AG04450 (cell line): ENCODE measurements at regions not wholly inside any gene's neighbourhood (a gene's known extent, or its start where the extent isn't known, plus 50 kb on each side); places are given as distances from the start of the nearest gene placed in this dataset.

Experiments used
- CTCF ChIA-PET: fragments of 300-600, 350-600 bp; formaldehyde crosslinking; extraction: SDS; loops from one replicate; lab custom pipeline; 2022; ENCODE audit warnings: antibody characterized with exemption, inconsistent platforms; lab: Charles Lee
- POLR2A ChIA-PET: fragments of 350-600 bp; formaldehyde crosslinking; extraction: SDS; loops from one replicate; lab custom pipeline; 2021; ENCODE audit warnings: antibody characterized with exemption, inconsistent platforms; lab: Yijun Ruan, JAX
- DNase-seq: peaks from one replicate; pipeline ENCODE4 v3.0.0-alpha.2; 2011; ENCODE audit warnings: low read depth, low spot score
- H3K27ac ChIP-seq: one replicate; pipeline ENCODE4 v1.5.1; 2012; ENCODE audit warnings: low read depth, low read length, control low read depth
- H3K27me3 ChIP-seq: one replicate; pipeline ENCODE4 v1.6.0; 2012; ENCODE audit warnings: low read length; ENCODE audit not compliant: control insufficient read depth, insufficient read depth
- H3K4me3 ChIP-seq: 2 replicates; pipeline ENCODE4 v1.5.1; 2011; ENCODE audit warnings: mild to moderate bottlenecking, low read depth, low read length, control low read depth
- H3K9me3 ChIP-seq: 2 replicates; pipeline ENCODE4 v1.5.1; 2012; ENCODE audit warnings: low read length; ENCODE audit not compliant: control insufficient read depth, insufficient read depth
- TF ChIP-seq, protein P1 (sequence below): IDR thresholded peaks from 2 replicates; pipeline ENCODE4 v1.5.1; 2011; ENCODE audit warnings: low read depth, low read length, control low read depth, inconsistent platforms

DNA sequence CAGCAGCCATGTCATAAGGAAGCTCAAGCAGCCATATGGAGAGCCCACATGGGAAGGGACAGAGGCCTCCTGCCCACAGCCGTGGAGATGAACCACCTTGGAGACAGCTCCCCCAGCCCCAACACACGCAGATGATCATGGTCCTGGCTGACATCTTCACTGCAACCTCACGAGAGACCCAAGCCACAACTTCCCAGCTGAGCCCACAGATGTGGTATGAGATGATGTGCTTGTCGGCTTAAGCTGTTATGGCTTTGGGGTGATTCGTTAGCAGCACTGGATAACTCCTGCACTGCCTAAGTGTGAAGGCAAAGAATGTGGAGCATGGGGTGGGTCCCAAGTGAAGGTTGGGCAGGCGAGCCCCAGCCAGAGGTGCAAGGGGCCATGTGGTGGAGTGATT, 163.4 kb downstream of the ERCC6L2 start:
- TF ChIP-seq, protein P1, sequence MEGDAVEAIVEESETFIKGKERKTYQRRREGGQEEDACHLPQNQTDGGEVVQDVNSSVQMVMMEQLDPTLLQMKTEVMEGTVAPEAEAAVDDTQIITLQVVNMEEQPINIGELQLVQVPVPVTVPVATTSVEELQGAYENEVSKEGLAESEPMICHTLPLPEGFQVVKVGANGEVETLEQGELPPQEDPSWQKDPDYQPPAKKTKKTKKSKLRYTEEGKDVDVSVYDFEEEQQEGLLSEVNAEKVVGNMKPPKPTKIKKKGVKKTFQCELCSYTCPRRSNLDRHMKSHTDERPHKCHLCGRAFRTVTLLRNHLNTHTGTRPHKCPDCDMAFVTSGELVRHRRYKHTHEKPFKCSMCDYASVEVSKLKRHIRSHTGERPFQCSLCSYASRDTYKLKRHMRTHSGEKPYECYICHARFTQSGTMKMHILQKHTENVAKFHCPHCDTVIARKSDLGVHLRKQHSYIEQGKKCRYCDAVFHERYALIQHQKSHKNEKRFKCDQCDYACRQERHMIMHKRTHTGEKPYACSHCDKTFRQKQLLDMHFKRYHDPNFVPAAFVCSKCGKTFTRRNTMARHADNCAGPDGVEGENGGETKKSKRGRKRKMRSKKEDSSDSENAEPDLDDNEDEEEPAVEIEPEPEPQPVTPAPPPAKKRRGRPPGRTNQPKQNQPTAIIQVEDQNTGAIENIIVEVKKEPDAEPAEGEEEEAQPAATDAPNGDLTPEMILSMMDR, result no peak
- DNase-seq, result no peak
- POLR2A ChIA-PET, result no interaction called here
- peaks cover 26% of the 10 kb centered on the region for H3K9me3 ChIP-seq
- peaks cover 30% of the 10 kb centered on the region for H3K27me3 ChIP-seq
- H3K27ac ChIP-seq, result no peak overlapping the region
- H3K4me3 ChIP-seq, result no peak overlapping the region
- CTCF ChIA-PET, result no interaction called here

DNA sequence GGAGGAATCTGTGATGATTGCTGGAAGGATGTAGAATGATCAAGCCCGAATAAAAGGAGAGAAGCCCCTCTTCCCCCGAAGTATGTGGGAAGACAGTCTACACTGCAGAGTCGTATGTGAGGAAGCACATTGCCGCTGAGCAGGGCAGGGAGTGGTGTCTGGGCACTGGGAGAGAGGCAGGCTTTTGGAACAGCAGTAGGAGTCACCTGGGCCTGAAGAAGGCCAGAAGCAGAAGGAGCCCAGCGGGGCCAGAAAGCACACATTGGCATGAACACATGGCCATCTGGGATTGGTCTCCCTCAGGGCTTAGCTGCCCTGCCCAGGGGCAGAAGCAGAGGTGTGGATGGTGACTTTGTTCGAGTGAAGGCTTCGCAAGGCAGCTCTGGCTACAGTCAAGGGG, 162.8 kb downstream of the ERCC6L2 start:
- TF ChIP-seq, protein P1, result no peak
- DNase-seq, result no peak
- ChIA-PET POLR2A (no interaction called here), CTCF (no interaction called here)
- no peak overlapping the region for H3K27ac ChIP-seq
- H3K4me3 ChIP-seq, result no peak overlapping the region
- peaks cover 34% of the 10 kb centered on the region for H3K27me3 ChIP-seq
- H3K9me3 ChIP-seq, result peaks cover 26% of the 10 kb centered on the region

DNA sequence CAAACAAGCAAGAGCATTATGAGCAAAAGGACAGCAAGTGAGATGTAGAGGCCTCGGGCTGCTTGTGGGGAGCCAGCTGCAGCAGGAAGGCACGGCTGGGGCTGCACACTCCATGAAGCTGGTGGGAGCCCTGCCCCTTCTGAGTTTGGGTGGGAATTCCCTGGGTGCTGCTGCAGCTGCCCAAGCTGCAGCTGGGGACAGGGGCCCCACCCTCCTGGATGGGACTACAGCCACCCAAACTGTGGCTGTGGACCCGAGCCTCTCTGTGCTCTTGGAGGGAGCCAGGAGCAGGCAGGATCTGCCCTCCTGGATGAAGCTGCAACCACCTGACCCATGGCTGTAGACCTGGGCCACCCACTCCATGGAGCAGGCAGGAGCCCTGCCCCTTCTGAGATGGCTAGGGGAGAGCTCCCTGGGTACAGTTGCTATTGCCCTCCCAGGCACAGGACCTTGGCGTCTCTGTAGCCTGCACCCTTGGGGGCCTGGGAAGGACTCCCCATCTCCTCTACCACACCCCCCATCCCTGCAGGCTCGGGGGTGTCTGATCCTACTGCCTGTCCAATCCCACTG, 159.1 kb downstream of the ERCC6L2 start:
- CTCF ChIA-PET, result no interaction called here

DNA sequence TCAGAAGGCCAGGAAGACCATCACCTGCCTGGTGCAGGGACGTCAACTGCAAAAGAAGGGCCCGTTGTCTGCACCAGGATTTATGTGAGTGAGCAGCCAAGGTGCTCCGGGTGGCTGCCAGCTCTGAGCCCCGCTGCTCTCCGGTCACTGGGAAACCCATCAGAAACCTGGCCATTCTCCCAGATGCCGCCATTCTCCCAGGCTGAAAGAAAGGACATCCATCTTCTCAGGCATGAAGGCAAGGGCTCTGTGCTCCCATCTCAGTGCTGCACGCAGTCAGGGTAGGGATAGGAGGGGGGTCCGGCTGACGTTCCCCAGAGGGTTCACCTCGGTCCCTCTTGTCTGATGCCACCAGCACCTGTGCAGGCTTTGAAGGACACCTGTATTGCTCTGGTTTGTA, 158.4 kb downstream of the ERCC6L2 start:
- TF ChIP-seq, protein P1, result no peak
- Histone ChIP-seq H3K27ac (no peak overlapping the region), H3K27me3 (peaks cover 29% of the 10 kb centered on the region), H3K9me3 (peaks cover 19% of the 10 kb centered on the region), H3K4me3 (no peak overlapping the region)
- CTCF ChIA-PET, result no interaction called here
- no peak for DNase-seq
- POLR2A ChIA-PET, result no interaction called here

More for the DNA sequence above, 159.1 kb downstream of the ERCC6L2 start:
- Histone ChIP-seq H3K9me3 (peaks cover 25% of the 10 kb centered on the region), H3K27me3 (peaks cover 26% of the 10 kb centered on the region), H3K4me3 (no peak overlapping the region), H3K27ac (no peak overlapping the region)
- no peak for DNase-seq
- POLR2A ChIA-PET, result no interaction called here
- TF ChIP-seq, protein P1, result no peak

DNA sequence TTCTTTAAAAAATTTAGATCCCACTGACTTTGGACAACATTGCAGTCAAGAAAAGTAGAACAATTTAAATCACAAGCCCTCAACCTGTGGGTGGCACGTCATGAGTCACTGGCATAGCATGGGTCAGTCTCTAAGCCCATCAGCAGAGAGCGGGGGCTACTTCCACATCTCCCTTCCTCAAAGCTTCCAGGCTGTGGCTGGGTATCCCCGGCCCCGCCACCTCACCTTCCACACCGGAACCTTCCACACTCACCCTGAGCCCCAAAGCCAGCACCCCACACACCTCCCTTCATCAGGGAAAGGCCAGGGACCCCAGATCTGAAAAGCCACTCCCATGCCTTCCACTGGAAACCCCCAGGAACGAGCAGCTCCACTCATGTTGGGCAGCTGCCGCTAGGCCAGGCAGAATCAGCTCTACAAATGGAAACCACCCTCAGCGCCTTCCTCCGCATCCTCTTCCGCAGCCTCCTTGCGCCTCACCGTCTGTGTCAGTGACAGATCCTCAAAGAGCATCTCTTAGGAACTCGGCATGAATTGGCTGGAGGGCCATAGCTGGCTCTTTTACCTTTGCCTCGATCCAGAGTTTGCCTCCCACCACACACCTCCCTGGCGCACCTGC, 156.5 kb downstream of the ERCC6L2 start:
- POLR2A ChIA-PET, result no interaction called here
- CTCF ChIA-PET, result no interaction called here

More for the DNA sequence above, 156.5 kb downstream of the ERCC6L2 start:
- TF ChIP-seq, protein P1, result no peak
- Histone ChIP-seq H3K27ac (no peak overlapping the region), H3K27me3 (peaks cover 43% of the 10 kb centered on the region), H3K9me3 (peaks cover 13% of the 10 kb centered on the region), H3K4me3 (no peak overlapping the region)
- DNase-seq, result no peak
